ENCODE measurements at regions not wholly inside any gene's neighbourhood (a gene's known extent, or its start where the extent isn't known, plus 50 kb on each side); places are given as distances from the start of the nearest gene placed in this dataset.

DNA sequence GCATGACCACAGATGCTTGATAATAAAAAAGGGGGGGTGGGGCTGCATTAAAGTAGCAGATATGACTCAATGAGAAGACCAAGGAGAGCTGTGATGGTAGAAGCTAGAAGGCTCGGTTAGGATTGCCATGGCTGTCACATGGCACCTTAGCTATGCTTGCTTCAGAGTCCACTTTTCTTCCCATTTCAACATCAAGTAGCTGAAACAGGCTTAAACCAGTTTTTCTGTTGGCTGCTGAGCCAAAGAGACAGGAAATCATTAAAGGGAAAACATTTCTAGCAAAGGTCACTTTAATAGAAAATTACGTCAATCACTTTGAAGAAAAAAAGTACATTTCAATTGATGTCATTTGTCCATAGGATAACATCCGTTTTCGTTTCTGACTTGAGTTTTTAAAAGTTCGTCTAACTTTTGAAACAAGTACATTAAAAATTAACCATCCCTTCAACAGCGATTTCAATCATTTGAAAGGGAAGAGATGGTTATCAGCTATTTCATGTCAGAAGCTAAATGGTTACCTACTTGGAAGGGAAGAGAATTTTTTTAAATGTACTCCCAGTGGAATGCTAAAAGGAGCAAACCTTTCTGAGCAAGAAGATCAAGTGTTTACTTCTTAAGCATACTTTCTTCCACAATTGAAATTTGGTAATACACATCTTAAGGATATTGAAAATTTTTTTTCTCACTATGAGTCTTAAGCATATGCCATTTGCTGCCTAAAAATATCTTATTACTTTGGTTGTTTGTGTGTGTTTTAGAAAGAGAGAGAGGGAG, 488.1 kb upstream of the PRMT6 start:
- no peak for DNase-seq (ENCODE audit: low spot score)

GRCh38 chr1:106571109-106571508, 485.4 kb upstream of the PRMT6 start:
- no peak for DNase-seq (ENCODE audit: low spot score)

DNA sequence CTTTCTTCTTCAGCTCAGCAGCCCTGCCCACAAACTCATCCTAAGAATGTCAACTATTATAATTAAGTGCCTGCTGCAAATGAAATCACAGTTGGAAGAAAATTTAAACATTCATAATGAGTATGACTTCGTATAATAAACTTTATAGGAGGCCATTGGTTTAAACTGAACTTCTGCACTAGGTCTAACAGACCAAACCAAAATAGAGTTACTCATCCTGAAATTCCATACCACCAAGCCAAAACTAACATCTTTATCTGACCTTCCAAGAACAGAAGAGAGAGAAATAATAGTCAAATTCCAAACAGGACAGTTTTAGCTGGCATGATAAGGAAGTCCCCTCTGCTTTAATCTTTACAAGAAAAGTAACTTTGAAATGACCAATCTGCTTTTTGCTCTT, 472.4 kb upstream of the PRMT6 start:
- no peak for DNase-seq (ENCODE audit: low spot score)

DNA sequence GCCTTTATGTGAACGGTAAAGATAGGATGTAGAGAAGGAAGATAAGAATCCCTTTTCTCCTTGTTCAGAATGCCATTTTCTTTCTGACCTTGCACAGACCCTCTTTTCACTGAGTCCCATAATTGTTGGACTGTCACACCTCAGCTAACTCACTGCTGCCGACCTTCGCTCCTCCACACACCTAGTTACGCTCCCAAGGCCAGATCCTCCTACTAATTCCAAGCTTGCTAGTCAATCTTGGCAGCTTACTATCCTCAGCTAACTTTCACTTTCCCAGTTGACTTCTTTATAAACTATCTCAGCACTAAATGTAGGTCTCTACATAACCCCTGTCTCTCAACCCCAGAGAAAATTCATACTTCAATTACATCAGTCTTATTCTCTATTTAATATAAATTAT, 471.8 kb upstream of the PRMT6 start:
- DNase-seq (ENCODE audit: low spot score), result no peak

DNA sequence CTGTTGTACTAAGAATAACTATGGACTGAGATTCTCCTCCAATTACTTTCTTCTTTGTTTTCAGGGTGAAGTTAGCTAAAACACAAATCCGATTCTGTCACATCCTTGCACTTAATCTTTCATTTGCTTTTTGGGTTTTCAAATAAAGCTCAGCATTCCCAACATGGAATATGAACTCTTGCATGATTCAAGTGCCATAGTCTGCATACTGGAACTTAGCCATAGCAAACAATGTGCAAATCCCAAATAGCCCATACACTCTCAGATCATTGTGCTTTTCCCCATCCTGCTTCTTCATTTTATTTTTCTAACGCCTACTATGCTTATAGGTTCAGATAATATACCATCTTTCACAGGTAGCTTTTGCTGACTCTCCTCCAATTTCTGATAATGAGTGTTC, 455.8 kb upstream of the PRMT6 start:
- DNase-seq (ENCODE audit: low spot score), result no peak

- DNase-seq (ENCODE audit: low spot score), result no peak
Observed at GRCh38 chr1:106603616-106604015, 452.9 kb upstream of the PRMT6 start.

DNA sequence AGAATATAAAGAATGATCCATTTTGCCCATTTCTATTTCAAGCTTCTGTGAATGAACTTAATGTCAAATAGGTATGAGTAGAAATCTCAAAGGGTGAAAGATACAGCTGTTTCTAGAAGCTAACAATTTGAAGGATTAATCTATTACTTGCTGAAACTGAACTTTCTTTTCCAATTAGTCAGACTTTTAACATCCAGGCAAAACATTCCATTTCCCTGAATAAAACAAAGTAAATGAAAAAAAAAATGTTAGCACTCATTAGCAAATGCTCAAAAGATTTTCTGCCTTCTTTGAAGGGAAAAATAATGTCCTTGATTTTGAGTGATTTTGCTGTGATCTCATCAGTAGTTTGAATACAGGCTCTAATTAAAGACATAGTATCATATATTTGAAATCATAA, 447.6 kb upstream of the PRMT6 start:
- DNase-seq (ENCODE audit: low spot score), result peak; percentile 2

- DNase-seq (ENCODE audit: low spot score), result no peak
Observed at GRCh38 chr1:106613068-106613467, 443.4 kb upstream of the PRMT6 start.

DNA sequence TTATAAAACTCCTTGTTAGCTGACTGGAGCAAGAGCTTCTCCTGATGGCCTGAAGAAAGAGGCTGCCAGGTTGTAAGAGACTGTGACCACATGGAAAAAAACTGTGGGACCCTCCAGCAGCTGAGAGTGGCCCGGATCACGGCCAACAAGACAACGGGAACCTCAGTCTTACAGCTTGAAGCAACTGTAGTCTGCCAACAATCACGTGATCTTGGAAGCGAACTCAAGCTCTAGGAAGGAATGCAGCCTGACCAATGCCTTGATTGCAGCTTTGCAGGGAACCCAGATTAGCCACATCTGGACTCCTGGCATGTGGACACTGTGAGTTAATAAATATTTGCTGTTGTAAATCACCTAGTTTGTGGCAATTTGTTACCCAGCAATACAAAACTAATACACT, 442.6 kb upstream of the PRMT6 start:
- DNase-seq (ENCODE audit: low spot score), result peak; percentile 10

DNA sequence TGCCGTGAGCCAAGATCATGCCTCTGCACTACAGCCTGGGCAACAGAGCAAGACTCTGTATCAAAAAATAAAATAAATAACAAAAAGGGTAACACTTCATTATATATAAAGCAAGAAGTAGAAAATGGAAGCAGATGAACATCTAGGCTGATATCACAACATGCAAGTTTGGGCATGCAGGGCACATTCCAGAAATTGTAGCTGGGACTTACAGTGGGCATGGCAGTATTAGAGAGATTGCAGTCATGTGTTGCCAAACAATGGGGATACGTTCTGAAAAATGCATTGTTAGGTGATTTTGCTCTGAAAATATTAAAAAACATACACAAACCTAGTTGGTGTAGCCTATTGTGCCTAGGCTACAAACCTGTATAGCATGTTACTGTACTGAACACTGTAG, 441.0 kb upstream of the PRMT6 start:
- no peak for DNase-seq (ENCODE audit: low spot score)

DNA sequence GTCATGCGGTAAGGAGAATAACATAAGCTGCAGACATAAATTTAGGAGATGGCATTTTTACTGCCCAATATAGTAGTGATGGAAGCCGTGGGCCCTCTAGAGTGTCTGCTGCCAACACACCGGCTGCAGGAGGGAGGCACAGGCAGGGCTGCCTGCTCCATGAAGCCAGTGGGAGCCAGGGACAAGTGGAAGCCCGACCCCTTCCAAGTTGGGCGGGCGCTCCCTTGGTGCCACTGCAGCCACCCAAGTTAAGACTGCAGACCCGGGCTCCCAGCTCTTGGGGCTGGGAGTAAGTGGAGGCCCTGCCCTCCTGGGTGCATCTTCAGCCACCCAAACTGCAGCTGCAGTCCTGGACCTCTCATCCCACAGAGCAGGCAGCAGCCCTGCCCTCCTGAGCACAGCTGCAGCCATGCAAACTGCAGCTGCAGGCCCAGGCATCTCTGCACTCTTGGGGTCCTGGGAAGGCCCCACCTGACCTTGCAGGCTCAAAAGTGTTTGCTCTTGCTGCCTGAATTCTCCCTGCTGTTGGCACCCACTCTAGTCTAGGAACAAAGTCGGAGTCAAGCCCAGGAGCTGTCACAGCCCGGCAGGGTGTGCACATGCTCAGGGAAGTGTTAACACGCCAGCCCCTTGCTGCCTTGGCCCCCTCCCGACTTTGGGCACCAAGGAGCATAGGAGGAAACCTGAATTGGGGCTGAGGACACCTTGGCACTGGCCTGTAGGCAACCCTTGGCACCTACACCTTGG, 437.2 kb upstream of the PRMT6 start:
- no peak for DNase-seq (ENCODE audit: low spot score)

- DNase-seq (ENCODE audit: low spot score), result no peak
Observed at GRCh38 chr1:106619827-106620134, 436.7 kb upstream of the PRMT6 start.

GRCh38 chr1:106620521-106620954, 435.9 kb upstream of the PRMT6 start:
- peak; percentile 43 for DNase-seq (ENCODE audit: low spot score)

DNA sequence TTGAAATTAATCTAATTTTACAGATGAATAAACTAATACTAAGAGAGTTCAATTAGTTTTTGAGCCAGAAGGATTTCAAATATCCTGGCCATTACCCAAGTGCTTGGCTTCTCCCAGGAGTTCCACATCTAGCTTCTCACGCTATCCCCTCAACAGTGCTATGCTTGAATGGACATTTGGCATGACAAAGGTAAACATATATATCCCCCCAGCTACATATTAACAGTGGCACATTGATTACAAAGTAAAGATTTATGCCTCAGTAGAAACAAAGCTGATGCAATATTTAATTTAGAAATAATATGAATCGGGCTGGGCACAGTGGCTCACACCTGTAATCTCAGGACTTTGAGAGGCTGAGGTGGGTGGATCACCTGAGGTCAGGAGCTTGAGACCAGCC, 434.6 kb upstream of the PRMT6 start:
- DNase-seq (ENCODE audit: low spot score), result no peak

DNA sequence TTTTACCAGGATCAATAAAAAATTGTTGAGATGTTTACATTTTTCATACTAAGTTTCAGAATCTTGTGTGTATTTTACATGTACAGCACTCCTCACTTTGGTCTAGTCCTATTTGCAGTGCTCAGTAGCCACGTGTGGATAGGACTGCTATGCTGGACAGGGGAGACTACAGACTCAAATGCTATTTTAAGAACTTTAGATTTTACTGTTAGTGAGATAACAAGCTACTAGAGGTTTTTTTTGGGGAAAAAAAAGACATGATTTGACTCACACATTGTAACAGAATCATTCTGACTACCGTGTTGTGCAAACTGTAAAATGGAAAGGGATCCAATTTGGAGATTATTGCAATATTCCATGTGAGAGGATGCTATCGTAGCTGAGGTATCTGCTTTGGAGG, 418.9 kb upstream of the PRMT6 start:
- DNase-seq (ENCODE audit: low spot score), result no peak

GRCh38 chr1:106646261-106646784, 410.2 kb upstream of the PRMT6 start:
- no peak for DNase-seq (ENCODE audit: low spot score)

- no peak for DNase-seq (ENCODE audit: low spot score)
Observed at GRCh38 chr1:106646816-106647215, 409.7 kb upstream of the PRMT6 start.

DNA sequence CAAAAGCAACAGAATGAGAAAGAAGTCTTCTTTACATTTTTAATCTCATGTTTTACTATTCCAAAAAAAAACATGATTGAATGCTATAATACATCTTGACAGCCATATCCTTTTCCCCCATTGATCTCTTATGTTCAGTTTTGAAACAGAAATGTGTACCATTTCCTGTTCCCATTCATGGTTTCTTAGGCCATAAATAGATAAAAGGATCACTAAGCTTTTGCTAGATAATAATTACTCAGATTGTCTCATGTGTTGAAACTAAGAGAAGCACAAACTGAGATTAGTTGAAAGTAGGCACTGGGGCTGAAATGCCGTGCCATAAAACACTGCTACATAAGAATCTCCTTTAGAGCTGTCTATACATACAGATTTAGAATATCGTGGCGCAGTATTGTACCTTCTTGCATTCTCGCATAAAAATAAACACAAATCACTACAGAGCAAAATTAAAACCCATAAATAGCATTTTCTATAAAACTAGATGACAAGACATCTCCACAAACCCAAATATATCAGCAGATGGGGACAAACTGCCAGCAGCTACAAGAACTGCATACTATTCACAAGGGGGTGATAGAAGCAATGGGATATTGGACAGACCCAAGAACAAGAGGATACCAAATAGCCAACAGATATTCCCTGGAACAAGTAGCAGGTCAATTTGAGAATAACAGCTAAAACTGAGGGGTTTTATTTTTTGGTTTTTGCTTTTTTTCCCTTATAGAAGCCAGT, 405.3 kb upstream of the PRMT6 start:
- DNase-seq (ENCODE audit: low spot score), result no peak

DNA sequence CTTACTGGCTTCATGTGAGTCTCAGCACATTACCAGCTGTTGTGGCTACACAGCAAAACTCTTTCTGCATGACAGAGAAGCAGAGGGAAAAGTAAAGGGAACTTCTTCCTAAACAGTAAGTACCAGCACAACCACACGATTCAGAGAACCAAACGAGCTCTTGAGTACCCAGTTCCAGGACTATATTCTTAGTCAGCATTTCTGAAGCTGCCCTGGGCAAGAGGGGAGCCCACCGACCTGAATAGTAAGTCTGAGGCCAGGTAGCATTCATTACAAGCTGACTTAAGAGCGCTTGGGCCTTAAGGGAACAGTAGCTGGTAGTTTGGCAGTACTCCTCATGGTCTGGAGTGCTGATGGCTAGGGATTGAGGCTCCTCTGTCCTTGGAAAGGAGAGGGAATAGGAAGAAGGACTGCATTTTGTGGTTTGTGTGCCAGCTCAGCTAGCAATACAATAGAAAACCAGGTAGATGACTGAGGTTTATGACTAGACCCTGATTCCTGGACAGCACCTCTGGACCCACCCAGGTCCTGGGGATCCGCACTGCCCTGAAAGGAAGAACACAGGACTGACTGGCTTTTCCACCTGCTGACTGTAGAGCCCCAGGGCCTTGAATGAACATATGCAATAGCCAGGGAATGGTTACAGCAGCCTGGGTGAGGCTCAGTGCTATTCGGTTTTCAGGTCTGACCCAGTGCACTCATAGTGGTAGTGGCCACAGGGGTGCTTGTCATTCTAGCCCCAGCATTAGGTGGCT, 396.8 kb upstream of the PRMT6 start:
- no peak for DNase-seq (ENCODE audit: low spot score)

GRCh38 chr1:106675558-106675957, 380.9 kb upstream of the PRMT6 start:
- no peak for DNase-seq (ENCODE audit: low spot score)

DNA sequence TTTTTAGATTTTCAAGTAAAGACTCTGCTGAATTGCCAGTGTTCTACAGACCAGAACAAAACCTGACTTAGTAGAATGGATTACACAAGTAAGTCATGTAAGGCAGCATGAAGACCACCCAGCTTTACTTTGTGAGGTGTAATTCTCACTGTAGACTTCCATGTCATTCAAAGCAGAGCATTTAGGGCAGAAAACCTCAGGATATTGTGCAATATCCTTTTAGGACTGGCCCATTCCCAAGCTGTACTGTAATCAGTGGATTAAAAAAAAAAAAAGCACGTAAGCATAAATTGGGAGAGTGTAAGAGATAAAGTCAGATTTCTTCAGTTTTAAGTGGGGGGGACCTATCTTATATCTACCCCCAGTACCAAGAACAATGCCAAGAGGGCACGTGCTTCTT, 380.5 kb upstream of the PRMT6 start:
- DNase-seq (ENCODE audit: low spot score), result no peak

- DNase-seq (ENCODE audit: low spot score), result no peak
Observed at GRCh38 chr1:106677181-106677580, 379.3 kb upstream of the PRMT6 start.

All from AG08395 (cell line).